Naive thymus-derived CD4-positive, alpha-beta T cell (primary cell): ENCODE measurements at regions not wholly inside any gene's neighbourhood (a gene's known extent, or its start where the extent isn't known, plus 50 kb on each side); places are given as distances from the start of the nearest gene placed in this dataset.
A peak's percentile ranks its signal among the peaks of the same experiment; 100 is the strongest.

Source experiments
- ATAC-seq: fragments of 150-1000 bp; cut with Tn5 transposase; 2 replicates; pipeline ENCODE4 v1.10.0; 2021; ENCODE audit warnings: mild to moderate bottlenecking, moderate library complexity
- CTCF ChIA-PET: fragments of 350-600 bp; sonication (Branson Sonifier 250); formaldehyde crosslinking; loops from one replicate; lab custom pipeline; 2021; ENCODE audit warnings: antibody characterized with exemption; lab: Charles Lee
- POLR2A ChIA-PET: fragments of 350-600 bp; sonication (Branson Sonifier 250); formaldehyde crosslinking; loops from one replicate; lab custom pipeline; 2021; ENCODE audit warnings: antibody characterized with exemption, inconsistent platforms; lab: Charles Lee
- DNase-seq, 9 donors: peaks; one replicate each; pipeline versions ENCODE4 v3.0.0 to v3.0.0-alpha.2; 2020 to 2022; ENCODE audit warnings: mixed read lengths in 1 of 9
- H3K27ac ChIP-seq: one replicate; pipeline ENCODE4 v1.7.0; 2013; ENCODE audit warnings: mild to moderate bottlenecking, low read depth, low read length, moderate library complexity
- H3K27me3 ChIP-seq, 2 donors: one replicate each; pipeline ENCODE4 v1.7.0; 2013; ENCODE audit warnings: low read length in 2 of 2, mild to moderate bottlenecking in 2 of 2, moderate library complexity in 2 of 2; ENCODE audit not compliant: control insufficient read depth in 2 of 2, insufficient read depth in 2 of 2
- H3K36me3 ChIP-seq, 3 experiments: 1 replicate in 2 of 3; 2 replicates in 1 of 3; pipeline ENCODE4 v1.7.0; 2013; ENCODE audit warnings: low read length in 3 of 3, mild to moderate bottlenecking in 3 of 3, moderate library complexity in 1 of 3; ENCODE audit not compliant: insufficient read depth in 3 of 3, control insufficient read depth in 2 of 3
- H3K4me1 ChIP-seq, 2 donors: one replicate each; pipeline ENCODE4 v1.7.0; 2013; ENCODE audit warnings: low read length in 2 of 2, mild to moderate bottlenecking in 2 of 2, moderate library complexity in 1 of 2; ENCODE audit not compliant: control insufficient read depth in 2 of 2, insufficient read depth in 2 of 2
- H3K4me3 ChIP-seq: 2 replicates; pipeline ENCODE4 v1.7.0; 2013; ENCODE audit warnings: mild to moderate bottlenecking, low read length
- H3K9me3 ChIP-seq, 3 experiments: 1 replicate in 2 of 3; 2 replicates in 1 of 3; pipeline ENCODE4 v1.7.0; 2013; ENCODE audit warnings: low read length in 3 of 3; ENCODE audit not compliant: control insufficient read depth in 2 of 3
- H3K27ac Mint-ChIP-seq, 9 donors: one replicate each; pipeline ENCODE4 v1.8.0; 2020 to 2022; ENCODE audit warnings: mixed read lengths in 9 of 9, mild to moderate bottlenecking in 8 of 9, moderate library complexity in 5 of 9, inconsistent platforms in 2 of 9
- H3K27me3 Mint-ChIP-seq, 5 donors: one replicate each; pipeline ENCODE4 v1.8.0; 2021 to 2022; ENCODE audit warnings: mixed read lengths in 5 of 5, mild to moderate bottlenecking in 1 of 5
- H3K36me3 Mint-ChIP-seq, 5 donors: one replicate each; pipeline ENCODE4 v1.8.0; 2020 to 2022; ENCODE audit warnings: mixed read lengths in 5 of 5, mild to moderate bottlenecking in 3 of 5, inconsistent platforms in 1 of 5
- H3K4me1 Mint-ChIP-seq, 7 donors: one replicate each; pipeline ENCODE4 v1.8.0; 2020 to 2022; ENCODE audit warnings: mixed read lengths in 7 of 7, mild to moderate bottlenecking in 3 of 7, inconsistent platforms in 1 of 7
- H3K4me3 Mint-ChIP-seq, 10 donors: one replicate each; pipeline ENCODE4 v1.8.0; 2020 to 2022; ENCODE audit warnings: mild to moderate bottlenecking in 10 of 10, mixed read lengths in 10 of 10, moderate library complexity in 6 of 10, inconsistent platforms in 2 of 10
- H3K9me3 Mint-ChIP-seq, 11 donors: one replicate each; pipeline ENCODE4 v1.8.0; 2020 to 2022; ENCODE audit warnings: mixed read lengths in 11 of 11, mild to moderate bottlenecking in 4 of 11, inconsistent platforms in 1 of 11, moderate library complexity in 1 of 11
- intact Hi-C, 2 donors: fragments of 100-400 bp; cut with micrococcal nuclease; formaldehyde crosslinking; loops; one replicate each; pipeline ENCODE4 v1.15.1; 2023

DNA sequence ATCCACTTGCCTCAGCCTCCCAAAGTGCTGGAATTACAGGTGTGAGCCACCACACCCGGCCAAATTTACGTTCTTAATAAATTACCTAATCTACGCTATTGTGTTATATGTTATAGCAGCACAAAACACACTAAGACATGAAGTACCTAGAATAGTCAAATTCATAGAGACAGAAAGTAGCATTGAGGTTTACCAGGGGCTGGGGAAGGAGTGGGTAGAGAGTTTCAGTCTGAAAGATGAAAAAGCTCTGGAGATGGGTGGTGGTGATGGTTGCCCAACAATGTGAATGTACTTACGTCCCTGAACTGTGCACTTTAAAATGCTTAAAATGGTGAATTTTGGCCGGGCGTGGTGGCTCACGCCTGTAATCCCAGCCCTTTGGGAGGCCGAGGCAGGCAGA is 65.7 kb upstream of the NUP50 start:
- Mint-ChIP-seq H3K9me3 (peaks cover 0 to 4% (median 0%) of the 10 kb centered on the region in 11 donors), H3K4me1 (peaks cover 0 to 9% (median 3%) of the 10 kb centered on the region in 7 donors), H3K27me3 (peaks cover 11 to 45% (median 31%) of the 10 kb centered on the region in 5 donors), H3K4me3 (no peak overlapping the region), H3K36me3 (no peaks in the 10 kb centered on the region), H3K27ac (no peak overlapping the region)
- ATAC-seq (no peak), DNase-seq (no peak)
- ChIA-PET CTCF (interaction anchor here (0.6 kb wide), 1 partner anchor 22 kb away, joined by 3 read pairs; no protein-coding TSS in a partner anchor), POLR2A (no interaction called here)
- Histone ChIP-seq H3K9me3 (no peaks in the 10 kb centered on the region), H3K27ac (no peak overlapping the region), H3K36me3 (no peaks in the 10 kb centered on the region), H3K27me3 (peaks cover 0 to 9% of the 10 kb centered on the region in 2 donors), H3K4me3 (no peak overlapping the region), H3K4me1 (no peaks in the 10 kb centered on the region)
- intact Hi-C loops = no loop called here

DNA sequence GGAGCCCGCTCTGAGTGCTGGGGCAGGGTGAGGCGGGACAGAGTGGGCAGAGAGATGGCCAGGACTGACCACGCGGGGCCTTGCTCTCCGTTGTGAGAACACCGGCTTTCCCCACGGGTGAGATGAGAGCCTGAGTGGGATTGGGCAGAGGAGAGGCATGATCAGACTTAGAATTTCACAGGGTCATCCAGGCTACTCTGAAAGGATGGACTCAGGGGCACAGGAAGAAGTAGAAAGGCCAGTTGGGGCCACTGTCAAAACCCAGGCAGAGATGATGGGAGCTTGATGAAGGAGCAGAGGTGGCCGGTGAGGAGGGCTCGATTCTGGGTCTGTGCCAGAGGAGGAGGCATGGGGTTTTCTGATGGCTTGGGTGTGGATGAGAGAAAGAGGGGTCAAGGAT is 63.8 kb upstream of the NUP50 start:
- Histone ChIP-seq H3K36me3 (no peaks in the 10 kb centered on the region), H3K4me1 (no peaks in the 10 kb centered on the region), H3K27me3 (peaks cover 0 to 9% of the 10 kb centered on the region in 2 donors), H3K27ac (no peak overlapping the region), H3K9me3 (no peaks in the 10 kb centered on the region), H3K4me3 (no peak overlapping the region)
- POLR2A ChIA-PET = no interaction called here
- ATAC-seq = no peak
- DNase-seq = no peak
- Mint-ChIP-seq H3K27me3 (peaks cover 12 to 40% (median 32%) of the 10 kb centered on the region in 5 donors), H3K36me3 (no peaks in the 10 kb centered on the region), H3K27ac (peak overlapping the region in 1 of 9 donors; percentile 5), H3K4me1 (peaks cover 0 to 9% (median 3%) of the 10 kb centered on the region in 7 donors), H3K4me3 (no peak overlapping the region), H3K9me3 (no peaks in the 10 kb centered on the region)
- CTCF ChIA-PET = interaction anchor here (0.7 kb wide), 1 partner anchor 109 kb away, joined by 3 read pairs; no protein-coding TSS in a partner anchor
- intact Hi-C loops = loop anchor here (5.0 kb wide), 3 partner anchors 107 to 452 kb away; no protein-coding TSS in a partner anchor

DNA sequence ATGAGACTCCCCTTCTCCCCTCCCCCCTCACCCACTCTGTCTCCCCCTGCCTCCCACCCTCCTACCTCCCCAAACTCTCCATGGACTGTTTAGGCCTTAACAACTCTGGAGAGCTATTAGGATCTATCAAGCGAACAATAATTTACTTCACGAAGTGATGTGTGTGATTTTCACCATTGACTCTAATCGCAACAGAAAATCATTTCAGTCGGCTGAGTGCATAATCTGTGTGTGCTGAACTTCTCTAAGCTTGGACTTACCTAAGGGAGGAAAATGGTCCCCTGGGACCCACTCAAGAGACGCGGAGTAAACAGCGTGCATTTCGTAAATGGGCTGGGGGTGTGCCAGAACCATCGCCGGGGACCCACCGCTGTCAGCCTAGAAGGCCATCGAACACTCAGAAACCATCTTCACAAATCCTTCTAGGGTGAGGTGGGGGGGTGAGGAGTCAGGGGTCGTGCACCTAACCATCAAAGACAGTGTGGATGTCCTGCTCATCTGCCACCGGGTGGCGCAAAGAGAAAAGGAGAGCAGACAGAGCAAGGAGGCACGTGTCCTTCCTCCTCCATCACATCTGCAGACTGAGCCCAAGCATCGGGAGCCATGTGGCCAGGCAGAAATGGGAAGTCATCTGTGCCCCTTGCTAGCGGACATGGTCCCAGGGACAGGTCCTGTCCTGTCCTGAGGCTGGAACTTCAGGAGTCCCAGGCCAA is 62.1 kb upstream of the NUP50 start:
- Mint-ChIP-seq H3K36me3 (no peaks in the 10 kb centered on the region), H3K27ac (peak overlapping the region in 1 of 9 donors; percentile 46), H3K4me1 (peaks cover 0 to 5% (median 0%) of the 10 kb centered on the region in 7 donors), H3K27me3 (peaks cover 8 to 27% (median 25%) of the 10 kb centered on the region in 5 donors), H3K9me3 (no peaks in the 10 kb centered on the region), H3K4me3 (no peak overlapping the region)
- Histone ChIP-seq H3K27me3 (peaks cover 0 to under 1% of the 10 kb centered on the region in 2 donors), H3K4me3 (no peak overlapping the region), H3K36me3 (no peaks in the 10 kb centered on the region), H3K4me1 (no peaks in the 10 kb centered on the region), H3K9me3 (no peaks in the 10 kb centered on the region), H3K27ac (no peak overlapping the region)
- peak; percentile 79 for ATAC-seq
- ChIA-PET POLR2A (no interaction called here), CTCF (no interaction called here)
- DNase-seq = peak in 7 of 9 donors; percentile 6 to 47 (median 26)
- intact Hi-C loops = loop anchor here (5.0 kb wide), 3 partner anchors 106 to 451 kb away; no protein-coding TSS in a partner anchor

DNA sequence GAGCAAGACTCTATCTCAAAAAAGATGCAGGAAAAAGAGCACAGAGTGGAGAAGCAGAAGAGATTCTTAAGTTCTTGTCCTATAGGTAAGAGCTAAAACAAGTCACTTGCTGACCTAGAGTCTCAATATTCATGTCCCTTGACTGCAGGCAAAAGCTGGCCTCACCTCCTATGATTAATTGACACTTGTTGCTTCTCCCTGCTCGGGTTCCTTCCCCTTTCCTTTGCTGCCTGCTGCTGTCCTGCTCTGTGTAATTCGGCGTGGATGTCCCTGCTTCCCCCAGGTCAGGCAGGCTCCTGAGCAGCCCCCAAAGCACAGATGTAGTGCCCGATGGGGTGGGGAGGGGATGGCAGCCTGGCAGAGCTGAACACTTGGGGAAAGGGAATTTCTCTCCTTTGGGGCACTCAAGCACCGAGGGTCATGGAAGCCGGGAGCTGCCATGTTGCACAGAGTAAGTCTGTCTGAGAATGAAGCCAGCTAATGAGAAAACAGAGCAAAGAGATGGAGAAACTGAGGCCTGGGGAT is 60.8 kb upstream of the NUP50 start:
- Histone ChIP-seq H3K36me3 (no peaks in the 10 kb centered on the region), H3K9me3 (no peaks in the 10 kb centered on the region), H3K27me3 (no peaks in the 10 kb centered on the region), H3K27ac (no peak overlapping the region), H3K4me3 (no peak overlapping the region), H3K4me1 (no peaks in the 10 kb centered on the region)
- H3K27ac Mint-ChIP-seq = no peak overlapping the region
- ChIA-PET CTCF (interaction anchor here (0.7 kb wide), 1 partner anchor 106 kb away, joined by 3 read pairs; no protein-coding TSS in a partner anchor), POLR2A (no interaction called here)
- intact Hi-C loops = loop anchor here (5.0 kb wide), 3 partner anchors 104 to 449 kb away; no protein-coding TSS in a partner anchor
- peaks cover 0 to 5% (median 0%) of the 10 kb centered on the region in 7 donors for H3K4me1 Mint-ChIP-seq
- no peaks in the 10 kb centered on the region for H3K9me3 Mint-ChIP-seq
- peaks cover 8 to 27% (median 20%) of the 10 kb centered on the region in 5 donors for H3K27me3 Mint-ChIP-seq
- no peaks in the 10 kb centered on the region for H3K36me3 Mint-ChIP-seq
- ATAC-seq = peak; percentile 38
- no peak overlapping the region for H3K4me3 Mint-ChIP-seq
- DNase-seq = no peak

DNA sequence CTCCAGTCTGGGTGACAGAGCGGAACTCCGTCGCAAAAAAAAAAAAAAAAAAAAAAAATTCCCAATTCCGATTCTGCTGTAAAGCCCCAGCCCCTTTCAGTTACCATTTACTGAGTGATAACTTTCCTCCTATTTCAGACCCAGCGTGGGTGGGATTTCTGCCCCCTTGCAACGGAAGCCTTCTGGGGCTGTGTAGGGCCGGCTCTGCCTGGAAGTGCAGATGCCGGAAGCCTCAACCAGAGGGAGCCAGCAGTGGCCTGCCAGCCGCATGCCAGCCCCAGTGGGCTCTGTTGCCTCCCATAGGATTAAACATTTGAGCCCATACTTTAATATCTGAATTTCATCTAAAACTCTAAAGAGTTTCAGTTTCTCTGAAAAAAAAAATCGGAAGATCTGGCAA is 60.0 kb upstream of the NUP50 start:
- H3K27ac Mint-ChIP-seq = no peak overlapping the region
- POLR2A ChIA-PET = no interaction called here

DNA sequence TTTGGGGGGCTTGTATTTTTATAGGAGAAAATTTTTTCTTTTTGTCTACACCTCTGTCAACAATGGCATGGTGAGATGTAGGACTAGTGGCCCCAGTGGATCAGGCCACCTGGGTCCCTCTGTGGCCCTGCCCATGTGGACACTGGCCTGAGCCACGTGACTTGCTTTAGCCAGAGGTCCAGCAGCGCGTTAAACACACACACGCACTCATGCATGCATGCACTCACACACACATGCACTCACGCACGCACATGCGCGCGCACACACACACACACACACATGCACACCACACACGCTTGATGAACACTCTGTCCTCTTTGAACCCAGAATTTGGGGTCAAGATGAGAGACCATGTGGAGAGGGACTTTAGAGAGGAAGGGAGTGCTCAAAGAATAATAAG is 59.4 kb upstream of the NUP50 start:
- Histone ChIP-seq H3K4me1 (no peaks in the 10 kb centered on the region), H3K36me3 (no peaks in the 10 kb centered on the region), H3K4me3 (no peak overlapping the region), H3K27ac (no peak overlapping the region), H3K27me3 (no peaks in the 10 kb centered on the region), H3K9me3 (no peaks in the 10 kb centered on the region)
- CTCF ChIA-PET = no interaction called here
- Mint-ChIP-seq H3K4me3 (no peak overlapping the region), H3K27ac (no peak overlapping the region), H3K27me3 (peaks cover 8 to 27% (median 18%) of the 10 kb centered on the region in 5 donors), H3K9me3 (no peaks in the 10 kb centered on the region), H3K36me3 (no peaks in the 10 kb centered on the region), H3K4me1 (peaks cover 0 to 5% (median 0%) of the 10 kb centered on the region in 7 donors)
- POLR2A ChIA-PET = no interaction called here
- ATAC-seq = no peak
- intact Hi-C loops = loop anchor here (5.0 kb wide), 3 partner anchors 103 to 448 kb away; no protein-coding TSS in a partner anchor
- no peak for DNase-seq

More for the DNA sequence above, 60.0 kb upstream of the NUP50 start:
- DNase-seq (no peak), ATAC-seq (no peak)
- Histone ChIP-seq H3K36me3 (no peaks in the 10 kb centered on the region), H3K4me3 (no peak overlapping the region), H3K4me1 (no peaks in the 10 kb centered on the region), H3K27me3 (no peaks in the 10 kb centered on the region), H3K27ac (no peak overlapping the region), H3K9me3 (no peaks in the 10 kb centered on the region)
- H3K9me3 Mint-ChIP-seq = no peaks in the 10 kb centered on the region
- intact Hi-C loops = loop anchor here (5.0 kb wide), 3 partner anchors 104 to 449 kb away; no protein-coding TSS in a partner anchor
- H3K36me3 Mint-ChIP-seq = no peaks in the 10 kb centered on the region
- peaks cover 0 to 5% (median 0%) of the 10 kb centered on the region in 7 donors for H3K4me1 Mint-ChIP-seq
- peaks cover 8 to 27% (median 18%) of the 10 kb centered on the region in 5 donors for H3K27me3 Mint-ChIP-seq
- CTCF ChIA-PET = no interaction called here
- no peak overlapping the region for H3K4me3 Mint-ChIP-seq
